Body of pancreas (tissue), 4 donors: ENCODE measurements at regions not wholly inside any gene's neighbourhood (a gene's known extent, or its start where the extent isn't known, plus 50 kb on each side); places are given as distances from the start of the nearest gene placed in this dataset.

Experiments
- ATAC-seq: fragments of 150-250 bp; one replicate; pipeline ENCODE4 v1.9.1; 2016
- DNase-seq, 4 donors: peaks; one replicate each; pipeline ENCODE4 v3.0.0-alpha.2; 2019
- H3K27ac ChIP-seq, 4 donors: fragments of 200-600 bp; sonication (generic); 1 replicate in 3 of 4; 2 replicates in 1 of 4; pipeline versions ENCODE4 v1.5.1 to v1.6.1; 2016 to 2019; ENCODE audit warnings: mild to moderate bottlenecking in 1 of 4, mixed read lengths in 1 of 4, moderate library complexity in 1 of 4
- H3K27me3 ChIP-seq, 2 donors: fragments of 200-600 bp; sonication (generic); one replicate each; pipeline ENCODE4 v1.6.0; 2016; ENCODE audit warnings: mild to moderate bottlenecking in 1 of 2
- H3K36me3 ChIP-seq, 2 donors: fragments of 200-600 bp; sonication (generic); replicated peaks in 1 of 2; 2 replicates each; pipeline ENCODE4 v1.5.1; 2016; ENCODE audit warnings: low read depth in 2 of 2; ENCODE audit not compliant: insufficient read depth in 1 of 2
- H3K4me1 ChIP-seq: fragments of 200-600 bp; sonication (generic); one replicate; pipeline ENCODE4 v1.6.0; 2016
- H3K4me3 ChIP-seq, 2 donors: fragments of 200-600 bp; sonication (generic); 1 replicate in 1 of 2; 2 replicates in 1 of 2; pipeline ENCODE4 v1.5.1; 2016 to 2019
- H3K9me3 ChIP-seq, 3 donors: fragments of 200-600 bp; sonication (generic); 1 replicate in 2 of 3; 2 replicates in 1 of 3; pipeline ENCODE4 v1.5.1; 2016
- CTCF ChIP-seq, 7 experiments: fragments of 450-650 bp in 4 of 7; fragments of 200-600 bp in 3 of 7; sonication (generic) in 3 of 7; IDR thresholded peaks; one replicate each; pipeline ENCODE4 v1.5.1; 2016 to 2019; ENCODE audit warnings: antibody characterized with exemption in 7 of 7
- POLR2A ChIP-seq, 3 donors: fragments of 450-650 bp; IDR thresholded peaks; one replicate each; pipeline ENCODE4 v1.6.1; 2016; ENCODE audit warnings: antibody characterized with exemption in 3 of 3, mild to moderate bottlenecking in 2 of 3
- whole genome bisulfite sequencing, 2 donors: methylation state at CpG; one replicate each; pipeline ENCODE4 v1.1.5; 2017; 5-methylcytosine and 5-hydroxymethylcytosine counted together
- intact Hi-C: fragments of 100-400 bp; cut with DNase I; formaldehyde crosslinking; loops from one replicate; pipeline ENCODE4 v1.15.1; 2023

DNA sequence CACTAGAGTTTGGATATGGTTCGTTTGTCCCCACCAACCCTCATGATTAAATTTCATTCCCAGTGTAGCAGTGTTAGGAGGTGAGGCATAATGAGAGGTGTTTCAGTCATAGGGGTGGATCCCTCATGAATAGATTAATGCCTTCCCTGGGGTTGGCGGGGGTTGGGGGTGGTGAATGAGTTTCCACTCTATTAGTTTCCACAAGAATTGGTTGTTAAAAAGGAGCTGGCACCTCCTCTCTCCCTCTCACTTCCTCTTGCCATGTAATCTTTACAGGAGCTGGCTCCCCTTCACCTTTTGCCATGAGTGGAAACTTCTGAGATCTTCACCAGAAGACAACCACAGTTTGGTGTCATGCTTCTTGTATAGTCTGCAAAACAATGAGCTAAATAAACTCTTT lies 333.7 kb downstream of the ENC1 start:
- Histone ChIP-seq H3K4me3 (no peak overlapping the region), H3K4me1 (no peaks in the 10 kb centered on the region), H3K36me3 (no peaks in the 10 kb centered on the region), H3K9me3 (no peaks in the 10 kb centered on the region), H3K27me3 (no peaks in the 10 kb centered on the region), H3K27ac (no peak overlapping the region)
- TF ChIP-seq CTCF (IDR thresholded peaks at IDR 0.05), result no peak
- TF ChIP-seq POLR2A (IDR thresholded peaks at IDR 0.05), result no peak
- no peak for ATAC-seq
- intact Hi-C loops, result no loop called here
- 50 to 92% methylated on average over 2 of the region's 2 CpGs for WGBS, 2 donors
- DNase-seq, result no peak

DNA sequence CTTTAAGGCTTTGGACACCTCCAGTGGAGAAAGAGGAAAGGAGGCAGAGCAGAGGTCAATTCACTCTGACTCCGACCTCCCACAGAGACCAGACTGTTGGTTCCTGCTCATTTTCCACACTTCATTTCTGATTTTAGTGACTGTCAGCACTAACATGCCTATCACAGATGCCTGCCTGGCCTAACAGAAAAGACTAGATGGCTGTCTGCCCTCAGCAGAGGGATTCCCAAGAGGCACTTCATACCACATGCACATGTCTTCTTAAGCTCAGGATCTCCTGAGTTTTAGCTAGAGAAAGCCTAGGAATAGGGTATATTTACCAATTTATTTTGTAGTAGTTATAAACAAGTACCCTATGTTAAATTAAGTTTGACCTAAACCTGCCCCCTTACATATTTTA lies 336.0 kb downstream of the ENC1 start:
- WGBS, 2 donors, result 92 to 95% methylated on average over 1 of the region's 1 CpG
- Histone ChIP-seq H3K9me3 (no peaks in the 10 kb centered on the region), H3K4me1 (no peaks in the 10 kb centered on the region), H3K36me3 (no peaks in the 10 kb centered on the region), H3K27ac (no peak overlapping the region), H3K27me3 (no peaks in the 10 kb centered on the region), H3K4me3 (no peak overlapping the region)
- ATAC-seq (no peak), DNase-seq (no peak)
- intact Hi-C loops, result no loop called here
- TF ChIP-seq POLR2A (IDR thresholded peaks at IDR 0.05) (no peak), CTCF (IDR thresholded peaks at IDR 0.05) (no peak)

DNA sequence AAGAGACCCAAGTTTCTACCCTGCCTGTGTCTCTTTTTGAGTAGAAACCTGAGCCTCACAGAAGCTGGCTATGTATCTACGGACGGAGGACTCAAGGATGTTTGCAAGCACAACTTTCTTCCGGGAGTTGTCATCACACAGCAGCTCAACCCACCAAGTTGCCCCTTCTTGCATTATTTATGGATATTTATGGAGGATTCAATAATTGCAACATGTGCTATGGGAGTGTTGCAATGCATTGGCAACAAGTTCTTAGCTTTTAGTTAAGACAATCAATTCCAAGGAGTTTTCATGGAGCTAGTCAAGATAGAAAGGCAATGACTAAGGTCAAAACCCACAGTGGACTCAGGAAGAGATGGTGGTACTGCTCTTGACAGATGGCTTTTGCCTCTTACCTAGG lies 336.9 kb downstream of the ENC1 start:
- DNase-seq, result no peak
- Histone ChIP-seq H3K36me3 (no peaks in the 10 kb centered on the region), H3K4me1 (no peaks in the 10 kb centered on the region), H3K4me3 (no peak overlapping the region), H3K27me3 (no peaks in the 10 kb centered on the region), H3K9me3 (no peaks in the 10 kb centered on the region), H3K27ac (no peak overlapping the region)
- TF ChIP-seq CTCF (IDR thresholded peaks at IDR 0.05) (no peak), POLR2A (IDR thresholded peaks at IDR 0.05) (no peak)
- ATAC-seq, result no peak
- intact Hi-C loops, result no loop called here
- 87 to 88% methylated on average over 3 of the region's 3 CpGs for WGBS, 2 donors

DNA sequence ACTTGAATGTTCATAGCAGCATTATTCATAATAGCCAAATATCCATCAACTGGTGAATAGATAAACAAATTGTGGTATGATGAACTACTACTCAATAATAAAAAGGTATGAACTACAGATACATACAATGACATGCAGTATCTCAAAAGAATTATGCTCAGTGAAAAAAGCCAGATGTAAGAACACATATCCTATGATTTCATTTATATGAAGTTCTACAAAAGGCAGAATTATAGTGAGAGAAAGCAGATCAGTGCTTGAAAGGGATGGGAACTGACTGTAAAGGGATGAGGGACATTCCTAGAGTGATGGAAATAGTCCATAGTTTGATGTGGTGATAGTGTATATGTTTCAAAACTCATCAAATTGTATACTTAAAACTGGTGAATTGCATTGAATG lies 339.0 kb downstream of the ENC1 start:
- Histone ChIP-seq H3K4me1 (no peaks in the 10 kb centered on the region), H3K27me3 (no peaks in the 10 kb centered on the region), H3K4me3 (no peak overlapping the region), H3K27ac (no peak overlapping the region), H3K36me3 (no peaks in the 10 kb centered on the region), H3K9me3 (peaks cover 0 to 3% (median 0%) of the 10 kb centered on the region in 3 donors)
- TF ChIP-seq POLR2A (IDR thresholded peaks at IDR 0.05) (no peak), CTCF (IDR thresholded peaks at IDR 0.05) (no peak)
- intact Hi-C loops, result no loop called here
- DNase-seq (no peak), ATAC-seq (no peak)

GRCh38 chr5:74300808-74301389 lies 339.6 kb downstream of the ENC1 start:
- intact Hi-C loops, result no loop called here
- TF ChIP-seq POLR2A (IDR thresholded peaks at IDR 0.05) (no peak), CTCF (IDR thresholded peaks at IDR 0.05) (no peak)

More at GRCh38 chr5:74300808-74301389, 339.6 kb downstream of the ENC1 start:
- DNase-seq, result no peak
- no peak overlapping the region for H3K4me3 ChIP-seq
- WGBS, 2 donors, result 92 to 93% methylated on average over 6 of the region's 6 CpGs
- H3K27me3 ChIP-seq, result no peaks in the 10 kb centered on the region
- peaks cover 0 to 3% (median 0%) of the 10 kb centered on the region in 3 donors for H3K9me3 ChIP-seq
- no peaks in the 10 kb centered on the region for H3K4me1 ChIP-seq
- ATAC-seq, result no peak
- H3K27ac ChIP-seq, result no peak overlapping the region
- H3K36me3 ChIP-seq, result no peaks in the 10 kb centered on the region
